Spinal cord (tissue), 9 donors: ENCODE measurements at regions not wholly inside any gene's neighbourhood (a gene's known extent, or its start where the extent isn't known, plus 50 kb on each side); places are given as distances from the start of the nearest gene placed in this dataset.

Experiments used
- DNase-seq, 6 donors: peaks; one replicate each; pipeline versions ENCODE4 v3.0.0 to v3.0.0-alpha.2; 2013 to 2015; ENCODE audit warnings: low spot score in 6 of 6, low read depth in 4 of 6
- H3K27ac ChIP-seq: one replicate; pipeline ENCODE4 v1.5.1; 2013; ENCODE audit warnings: low read depth, low read length, control low read depth
- H3K27me3 ChIP-seq: one replicate; pipeline ENCODE4 v1.6.1; 2013; ENCODE audit warnings: low read length; ENCODE audit not compliant: control insufficient read depth, insufficient read depth
- H3K36me3 ChIP-seq: one replicate; pipeline ENCODE4 v1.6.1; 2013; ENCODE audit warnings: low read length; ENCODE audit not compliant: control insufficient read depth, insufficient read depth
- H3K4me1 ChIP-seq: one replicate; pipeline ENCODE4 v1.6.1; 2013; ENCODE audit warnings: low read length; ENCODE audit not compliant: control insufficient read depth, insufficient read depth
- H3K4me3 ChIP-seq: one replicate; pipeline ENCODE4 v1.5.1; 2013; ENCODE audit warnings: low read depth, low read length, control low read depth
- H3K9me3 ChIP-seq: one replicate; pipeline ENCODE4 v1.6.1; 2013; ENCODE audit warnings: low read length; ENCODE audit not compliant: control insufficient read depth, insufficient read depth
- WGBS: methylation state at CpG from one replicate; pipeline ENCODE4 v1.1.5; 2013; ENCODE audit warnings: missing lambda C conversion rate; ENCODE audit not compliant: insufficient coverage; 5-methylcytosine and 5-hydroxymethylcytosine counted together
- donor health status: healthy.

- no CpG with 5 or more reads among the region's 5 CpGs for WGBS
- peaks cover 7% of the 10 kb centered on the region for H3K27me3 ChIP-seq
- DNase-seq: peak; percentile 43 to 94 (median 64)
Measured at GRCh38 chrX:110847334-110847733, 51.7 kb upstream of the CHRDL1 start.

GRCh38 chrX:110846071-110846470, 50.5 kb upstream of the CHRDL1 start:
- no CpG with 5 or more reads among the region's 1 CpG for WGBS
- peaks cover 7% of the 10 kb centered on the region for H3K27me3 ChIP-seq
- H3K27ac ChIP-seq: no peak overlapping the region
- no peaks in the 10 kb centered on the region for H3K4me1 ChIP-seq
- H3K4me3 ChIP-seq: no peak overlapping the region
- H3K36me3 ChIP-seq: no peaks in the 10 kb centered on the region
- no peak for DNase-seq
- no peaks in the 10 kb centered on the region for H3K9me3 ChIP-seq

More at GRCh38 chrX:110847334-110847733, 51.7 kb upstream of the CHRDL1 start:
- Histone ChIP-seq H3K9me3 (no peaks in the 10 kb centered on the region), H3K27ac (no peak overlapping the region), H3K4me1 (no peaks in the 10 kb centered on the region), H3K4me3 (no peak overlapping the region), H3K36me3 (no peaks in the 10 kb centered on the region)
